BJ (cell line): ENCODE measurements at regions not wholly inside any gene's neighbourhood (a gene's known extent, or its start where the extent isn't known, plus 50 kb on each side); places are given as distances from the start of the nearest gene placed in this dataset.

Source experiments
- CTCF ChIA-PET: fragments of 350-600 bp; formaldehyde crosslinking; extraction: SDS; loops from one replicate; lab custom pipeline; 2021; ENCODE audit warnings: antibody characterized with exemption, inconsistent platforms; lab: Yijun Ruan, JAX
- POLR2A ChIA-PET: fragments of 300-600 bp; sonication (Branson Sonifier 250); formaldehyde crosslinking; extraction: SDS; loops from one replicate; lab custom pipeline; 2021; ENCODE audit warnings: antibody characterized with exemption; lab: Charles Lee
- DNase-seq: peaks from one replicate; pipeline ENCODE4 v3.0.0-alpha.2; 2011; ENCODE audit warnings: low read depth
- H3K27me3 ChIP-seq: 2 replicates; pipeline ENCODE4 v1.6.0; 2011; ENCODE audit warnings: low read length; ENCODE audit not compliant: control insufficient read depth, insufficient read depth
- H3K36me3 ChIP-seq: 2 replicates; pipeline ENCODE4 v1.5.1; 2011; ENCODE audit warnings: low read length; ENCODE audit not compliant: control insufficient read depth, insufficient read depth
- H3K4me3 ChIP-seq: 2 replicates; pipeline ENCODE4 v1.5.1; 2011; ENCODE audit warnings: low read depth, mild to moderate bottlenecking, control low read depth, low read length
- CTCF ChIP-seq: IDR thresholded peaks from 2 replicates; pipeline ENCODE4 v1.5.1; 2011; ENCODE audit warnings: low read depth, mild to moderate bottlenecking, control low read depth, inconsistent platforms, low read length, moderate library complexity; ENCODE audit not compliant: insufficient read depth

DNA sequence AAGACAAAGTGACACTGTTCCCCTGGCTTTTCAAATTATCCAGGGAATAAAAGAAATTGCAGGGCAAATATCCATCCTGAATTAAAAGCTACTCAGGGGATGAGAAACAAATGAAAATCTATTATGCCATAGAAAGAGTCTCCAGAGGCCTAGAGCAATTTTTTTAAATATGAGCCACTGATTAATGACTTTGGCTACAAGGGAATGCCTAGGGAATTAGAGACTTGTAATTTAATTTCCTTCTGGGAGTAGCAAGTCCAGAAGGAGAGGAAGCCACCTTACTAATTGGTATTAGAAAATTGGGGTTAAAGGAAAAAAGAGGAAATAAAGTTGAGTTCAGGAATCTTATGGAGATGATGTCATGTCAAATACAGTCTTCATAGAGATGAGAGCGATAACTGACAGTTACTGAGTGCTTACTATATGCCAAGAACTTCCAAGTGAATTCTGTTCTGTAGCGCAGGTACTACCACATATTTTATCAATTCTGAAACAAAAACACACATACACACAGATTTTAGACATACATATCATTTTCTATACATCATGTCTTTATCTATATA lies 304.4 kb downstream of the DUSP6 start:
- no peaks in the 10 kb centered on the region for H3K27me3 ChIP-seq

GRCh38 chr12:89041078-89041477 lies 311.2 kb downstream of the DUSP6 start:
- no peak for DNase-seq
- Histone ChIP-seq H3K27me3 (no peaks in the 10 kb centered on the region), H3K36me3 (no peaks in the 10 kb centered on the region), H3K4me3 (no peak overlapping the region)
- ChIA-PET CTCF (interaction anchor here (2.2 kb wide), 1 partner anchor 10 kb away, joined by 6 read pairs; no protein-coding TSS in a partner anchor), POLR2A (no interaction called here)
- no peak for TF ChIP-seq CTCF

More for the DNA sequence above, 304.4 kb downstream of the DUSP6 start:
- TF ChIP-seq CTCF = no peak
- CTCF ChIA-PET = interaction anchor here (0.5 kb wide), 1 partner anchor 1893 kb away, joined by 3 read pairs; no protein-coding TSS in a partner anchor
- POLR2A ChIA-PET = no interaction called here
- Histone ChIP-seq H3K36me3 (no peaks in the 10 kb centered on the region), H3K4me3 (no peak overlapping the region)
- no peak for DNase-seq

GRCh38 chr12:89040146-89040964 lies 311.9 kb downstream of the DUSP6 start:
- ChIA-PET CTCF (interaction anchor here (2.4 kb wide), 1 partner anchor 10 kb away, joined by 7 read pairs; no protein-coding TSS in a partner anchor), POLR2A (no interaction called here)
- DNase-seq = no peak
- H3K36me3 ChIP-seq = no peaks in the 10 kb centered on the region
- H3K27me3 ChIP-seq = no peaks in the 10 kb centered on the region
- no peak overlapping the region for H3K4me3 ChIP-seq
- no peak for TF ChIP-seq CTCF

DNA sequence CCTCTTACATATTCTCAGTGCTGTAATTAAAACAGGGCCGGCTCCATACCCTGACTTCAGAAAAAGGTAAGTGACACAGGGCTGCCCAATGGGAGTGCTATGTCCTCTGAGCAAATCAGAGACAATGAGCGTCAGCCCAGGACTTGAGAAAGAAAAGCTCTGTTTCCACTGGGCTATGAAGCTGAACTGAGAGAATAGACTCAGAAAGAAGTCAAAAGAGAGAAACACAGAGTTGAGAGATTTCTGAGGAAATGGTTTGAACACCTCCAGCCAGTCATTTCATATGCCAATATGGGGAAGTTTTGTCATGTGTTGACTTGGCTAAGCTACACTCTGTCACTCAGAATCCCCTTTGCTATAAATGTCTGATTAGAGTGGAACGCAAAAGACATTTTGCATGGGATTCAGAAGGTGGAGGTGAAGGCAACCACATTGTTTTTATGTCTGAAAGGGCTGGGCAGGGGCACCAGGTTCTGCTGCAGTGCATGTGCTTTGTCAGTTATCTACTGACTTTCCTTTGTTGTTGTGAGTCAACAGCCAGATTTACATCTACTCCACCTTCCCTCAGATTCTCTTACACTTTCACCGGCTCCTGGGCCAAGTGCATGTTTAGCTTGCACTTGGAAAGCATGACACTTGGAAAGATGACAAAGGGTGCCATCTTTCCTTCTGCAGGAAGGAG lies 313.3 kb downstream of the DUSP6 start:
- Histone ChIP-seq H3K36me3 (no peaks in the 10 kb centered on the region), H3K27me3 (no peaks in the 10 kb centered on the region), H3K4me3 (no peak overlapping the region)
- CTCF ChIA-PET = interaction anchor here (0.8 to 2.4 kb wide), 6 partner anchors 12 to 487 kb away, joined by 3 to 9 read pairs (median 4); partner anchors contain the start of gene POC1B
- POLR2A ChIA-PET = no interaction called here
- DNase-seq = no peak
- no peak for TF ChIP-seq CTCF

- DNase-seq = no peak
- ChIA-PET CTCF (interaction anchor here (0.6 to 1.3 kb wide), 6 partner anchors 13 to 464 kb away, joined by 3 to 9 read pairs (median 4); no protein-coding TSS in a partner anchor), POLR2A (no interaction called here)
- TF ChIP-seq CTCF = no peak
- no peak overlapping the region for H3K4me3 ChIP-seq
- H3K36me3 ChIP-seq = no peaks in the 10 kb centered on the region
- H3K27me3 ChIP-seq = no peaks in the 10 kb centered on the region
Observed at GRCh38 chr12:89033062-89033461, 319.2 kb downstream of the DUSP6 start.
